NCI-H146 treated with DMSO at 0.1 percent for 48 hours (cell line): ENCODE measurements at regions not wholly inside any gene's neighbourhood (a gene's known extent, or its start where the extent isn't known, plus 50 kb on each side); places are given as distances from the start of the nearest gene placed in this dataset.
A peak's percentile ranks its signal among the peaks of the same experiment; 100 is the strongest.

Source experiments
- DNase-seq: peaks from one replicate; lab custom pipeline; 2025; ENCODE audit not compliant: unreplicated experiment; lab: John Stamatoyannopoulos, UW

- peak; percentile 42 for DNase-seq
Measured at GRCh38 chr2:37781028-37781427, 109.6 kb upstream of the CDC42EP3 start.

GRCh38 chr2:37782155-37782673, 110.8 kb upstream of the CDC42EP3 start:
- DNase-seq: no peak

DNA sequence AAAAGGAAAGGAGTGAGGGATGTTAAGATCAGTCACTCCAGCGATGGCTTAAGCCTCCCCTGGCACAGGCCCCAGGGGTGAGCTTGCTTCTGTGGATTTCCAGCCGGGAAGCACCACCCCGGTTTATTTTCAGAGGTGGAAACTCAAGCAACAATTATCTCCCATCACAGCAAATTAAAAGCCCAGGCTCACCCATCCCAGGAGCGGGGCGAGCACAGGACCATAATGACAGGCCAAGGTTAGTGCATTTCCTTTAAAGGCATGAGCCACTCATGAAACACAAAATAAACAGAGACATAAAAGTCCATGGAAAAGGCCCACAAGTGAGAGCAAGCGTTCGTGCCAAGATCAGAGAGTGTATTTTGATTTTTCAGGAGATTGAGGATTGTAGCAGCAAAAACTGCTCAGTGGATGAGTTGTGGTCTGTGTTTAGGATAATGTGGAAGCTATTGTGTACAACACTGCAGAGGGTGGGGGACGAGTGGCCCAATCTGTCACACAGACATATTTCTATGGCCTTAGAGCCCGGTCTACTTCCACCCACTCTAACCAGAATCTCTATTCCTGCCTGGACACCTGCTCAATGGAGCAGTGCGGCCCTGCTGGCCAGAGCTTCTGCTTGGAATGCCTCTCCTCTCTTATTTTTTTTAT, 111.4 kb upstream of the CDC42EP3 start:
- DNase-seq: no peak

GRCh38 chr2:37783545-37783944, 112.1 kb upstream of the CDC42EP3 start:
- no peak for DNase-seq

DNA sequence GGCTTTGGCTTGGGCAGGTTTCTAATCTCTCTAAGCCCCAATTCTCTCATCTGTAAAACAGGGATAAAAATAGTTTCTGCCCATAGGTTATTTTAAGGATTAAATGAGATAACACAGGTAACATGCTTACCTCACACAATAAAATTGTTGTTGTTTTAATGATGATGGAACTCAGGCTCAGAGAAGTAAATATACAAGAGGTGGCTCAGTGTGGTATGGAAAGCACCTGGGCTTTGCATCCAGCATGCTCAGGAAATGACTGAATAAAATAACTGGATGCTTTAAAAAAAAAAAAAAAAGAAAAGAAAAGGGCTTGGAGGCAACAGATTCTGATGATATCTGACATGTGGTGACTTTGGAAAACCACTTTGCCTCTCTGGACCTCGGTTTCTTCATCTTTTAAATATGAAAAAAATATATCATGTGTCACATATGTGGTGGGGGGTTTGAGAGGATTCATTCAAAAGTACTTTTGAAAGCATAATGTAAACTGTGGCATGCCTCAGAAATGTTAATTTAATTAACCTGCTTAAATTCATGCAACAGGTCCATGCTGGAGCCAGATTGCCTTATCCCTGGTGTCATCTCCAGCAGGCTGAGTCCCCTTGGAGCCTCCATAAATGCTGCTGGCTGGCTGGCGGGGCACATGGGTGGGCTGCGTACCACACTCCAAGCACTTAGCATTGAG, 112.8 kb upstream of the CDC42EP3 start:
- no peak for DNase-seq

DNA sequence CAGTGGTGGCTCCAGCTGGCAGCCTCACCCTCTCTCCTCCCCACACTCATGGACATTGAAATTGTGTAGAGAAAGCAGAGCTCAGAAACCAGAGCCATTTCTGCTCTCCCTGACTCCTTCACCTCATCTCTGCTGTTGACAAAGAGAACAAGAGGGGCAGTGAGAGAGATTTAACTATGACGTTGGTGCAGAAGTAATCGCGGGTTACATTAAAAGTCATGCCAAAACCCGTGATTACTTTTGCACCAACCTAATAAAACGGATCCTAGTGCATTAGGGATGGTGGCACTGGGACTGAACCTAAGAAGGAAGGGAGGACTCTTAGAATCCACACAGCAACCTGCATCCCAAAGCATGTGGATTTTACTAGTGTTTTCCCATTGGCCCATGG, 113.3 kb upstream of the CDC42EP3 start:
- DNase-seq: no peak

DNA sequence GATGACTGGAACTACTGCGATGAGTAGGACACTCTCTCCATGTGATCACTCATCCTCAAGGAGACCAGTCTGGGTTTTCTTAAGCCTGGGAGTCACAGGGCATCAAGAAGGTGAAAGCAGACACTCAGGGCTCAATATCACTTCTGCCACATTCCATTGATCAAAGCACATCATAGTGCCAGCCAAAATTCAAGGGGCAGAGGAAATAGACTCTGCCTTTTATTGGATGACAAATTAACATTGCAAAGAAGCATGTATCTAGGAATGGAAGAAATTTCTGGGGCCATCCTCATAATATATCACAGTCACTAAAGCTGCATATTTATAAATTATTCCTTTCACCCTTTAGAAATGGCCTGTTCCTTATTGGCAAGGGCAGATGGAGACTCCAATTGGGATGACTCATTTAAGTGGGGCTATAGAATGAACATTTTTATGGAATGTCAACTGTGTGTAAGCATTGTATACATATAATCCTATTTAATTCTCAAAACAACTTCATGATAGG, 114.8 kb upstream of the CDC42EP3 start:
- DNase-seq: no peak

GRCh38 chr2:37786854-37787253, 115.4 kb upstream of the CDC42EP3 start:
- DNase-seq: peak; percentile 89

GRCh38 chr2:37788602-37789209, 117.3 kb upstream of the CDC42EP3 start:
- DNase-seq: no peak

- DNase-seq: no peak
Measured at GRCh38 chr2:37790019-37790418, 118.6 kb upstream of the CDC42EP3 start.

DNA sequence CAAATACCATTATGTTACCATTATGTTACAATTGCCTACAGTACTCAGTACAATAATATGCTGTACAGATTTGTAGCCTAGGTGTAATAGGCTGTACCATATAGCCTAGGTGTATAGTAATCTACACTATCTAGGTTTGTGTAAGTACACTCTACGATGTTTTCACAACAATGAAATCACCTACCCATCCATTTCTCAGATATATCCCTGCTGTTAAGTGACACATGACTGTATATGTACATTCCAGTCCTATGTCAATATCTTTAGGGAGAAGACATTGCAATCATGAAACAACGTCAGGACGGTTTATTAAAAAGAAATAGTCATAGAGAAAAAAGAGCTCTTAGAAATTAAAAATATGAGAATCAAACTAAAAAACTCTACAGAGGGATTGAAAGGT, 119.0 kb upstream of the CDC42EP3 start:
- DNase-seq: no peak

DNA sequence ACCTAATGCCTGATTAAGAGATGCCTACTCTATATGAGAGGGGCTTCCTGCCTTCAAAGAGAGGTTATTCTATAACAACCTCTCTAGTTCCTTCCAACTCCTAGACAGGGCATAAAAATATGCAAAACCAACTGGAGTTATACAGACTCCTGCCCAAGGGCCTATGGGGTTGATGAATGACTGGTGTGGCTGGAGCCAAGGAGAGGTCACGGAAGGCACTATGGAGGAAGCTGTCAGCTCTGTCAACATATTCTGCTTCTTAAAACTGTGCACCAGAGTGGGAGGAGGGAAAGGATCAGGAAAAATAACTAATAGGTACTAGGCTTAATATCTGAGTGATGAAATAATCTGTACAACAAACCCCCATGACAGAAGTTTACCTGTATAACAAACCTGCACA, 120.9 kb upstream of the CDC42EP3 start:
- no peak for DNase-seq

DNA sequence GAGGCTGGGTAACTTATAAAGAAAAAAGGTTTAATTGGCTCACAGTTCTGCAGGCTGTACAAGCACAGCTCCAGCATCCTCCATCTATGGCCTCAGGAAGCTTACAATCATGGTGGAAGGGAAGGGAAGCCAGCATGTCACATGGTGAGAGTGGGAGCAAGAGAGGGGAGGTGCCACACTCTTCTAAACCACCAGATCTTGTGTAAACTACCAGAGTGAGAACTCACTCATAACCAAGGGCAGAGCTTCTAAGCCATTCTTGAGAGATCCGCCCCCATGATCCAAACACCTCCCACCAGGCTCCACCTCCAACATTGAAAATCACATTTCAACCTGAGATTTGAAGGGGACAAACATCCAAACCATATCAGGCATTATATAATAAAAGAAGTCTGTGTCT, 121.6 kb upstream of the CDC42EP3 start:
- DNase-seq: no peak

DNA sequence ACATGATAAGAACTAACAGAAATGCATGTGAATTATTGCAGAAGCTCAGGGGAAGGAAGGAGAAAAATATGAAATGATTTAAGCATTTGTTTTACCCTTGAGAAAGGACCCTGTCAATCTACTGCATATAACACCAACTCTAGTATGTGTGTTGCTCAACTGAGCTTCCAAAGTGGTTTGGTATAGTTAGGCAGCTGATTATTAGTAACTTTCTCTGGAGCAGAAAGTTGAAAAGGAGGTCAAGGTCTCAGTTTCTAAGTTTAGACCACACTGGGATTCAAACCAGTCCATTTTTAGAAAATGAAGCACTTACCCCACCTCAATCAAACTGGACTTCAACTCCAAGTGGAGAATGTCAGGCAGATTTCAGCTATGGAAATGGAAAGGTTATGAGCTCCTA, 123.3 kb upstream of the CDC42EP3 start:
- DNase-seq: no peak

DNA sequence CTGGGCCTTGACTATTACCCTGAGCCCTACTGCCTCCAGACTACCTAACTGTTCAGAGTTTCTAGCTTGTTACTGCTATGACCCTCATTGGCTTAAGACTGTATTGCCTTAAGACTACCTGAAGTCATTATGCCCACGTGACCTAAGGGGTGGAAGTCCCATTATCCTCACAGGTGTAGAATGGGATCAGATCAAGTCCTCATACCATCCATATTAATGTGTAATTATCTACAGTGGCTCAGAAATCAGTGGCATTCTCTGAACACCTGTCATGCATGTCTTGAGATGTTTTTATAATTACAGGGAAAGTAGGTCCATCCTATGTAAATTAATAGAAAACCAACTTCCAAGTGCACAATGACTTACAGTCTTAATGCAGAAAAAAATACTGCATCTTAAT, 124.0 kb upstream of the CDC42EP3 start:
- no peak for DNase-seq

- DNase-seq: no peak
Measured at GRCh38 chr2:37795938-37796337, 124.5 kb upstream of the CDC42EP3 start.

- DNase-seq: no peak
Measured at GRCh38 chr2:37796481-37796880, 125.0 kb upstream of the CDC42EP3 start.

DNA sequence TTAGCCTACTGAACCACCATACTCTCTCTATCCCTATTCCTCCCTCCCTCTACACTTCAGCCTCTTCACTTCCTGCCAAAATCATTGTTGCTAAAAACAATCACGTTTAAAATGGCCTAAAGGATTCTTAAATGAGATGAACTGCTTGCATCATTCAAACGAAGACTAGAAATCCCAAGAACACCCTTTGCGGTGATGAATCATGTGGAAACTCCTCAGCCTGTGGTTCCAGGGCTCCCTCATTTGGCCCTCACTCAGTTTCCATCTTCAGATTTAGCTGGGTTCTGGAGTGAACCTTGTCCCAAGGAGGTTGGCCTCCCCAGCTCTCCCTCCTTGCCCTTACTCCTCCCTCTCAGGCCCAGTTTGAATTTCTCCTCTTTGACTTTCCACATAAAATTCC, 125.6 kb upstream of the CDC42EP3 start:
- no peak for DNase-seq

DNA sequence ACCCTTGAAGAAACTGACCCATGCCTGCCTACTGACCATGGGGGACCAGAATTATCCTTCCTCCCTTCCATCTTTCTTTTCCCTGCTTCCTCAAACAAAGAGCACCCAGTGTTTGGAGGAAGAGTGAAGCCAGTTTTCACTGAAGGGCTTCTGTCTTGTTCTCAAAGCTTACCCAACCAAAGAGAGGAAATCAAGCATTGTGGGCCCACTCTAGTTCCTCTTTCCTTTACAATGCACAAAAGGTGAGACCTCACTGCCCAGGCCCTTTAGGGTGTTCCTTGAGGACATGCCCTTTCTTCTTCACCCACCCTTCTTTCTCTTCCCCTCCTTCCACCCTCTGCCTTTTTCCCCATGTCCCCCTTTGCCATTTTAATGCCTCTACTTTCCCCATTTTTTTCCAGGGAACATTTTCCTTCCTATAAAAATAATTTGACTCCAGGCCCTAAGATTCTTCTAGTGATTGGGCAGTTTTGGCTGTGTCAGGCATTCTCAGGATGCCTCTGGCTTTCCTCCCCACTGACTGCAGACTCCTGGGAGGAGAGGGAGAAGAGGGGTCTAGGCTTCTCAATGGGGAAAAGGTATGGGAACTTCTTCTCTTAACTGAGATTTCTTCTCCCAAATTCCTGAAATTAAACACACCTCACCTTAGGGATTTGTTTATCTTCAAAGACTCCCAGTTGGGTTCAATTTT, 126.6 kb upstream of the RMDN2 start:
- DNase-seq: no peak

DNA sequence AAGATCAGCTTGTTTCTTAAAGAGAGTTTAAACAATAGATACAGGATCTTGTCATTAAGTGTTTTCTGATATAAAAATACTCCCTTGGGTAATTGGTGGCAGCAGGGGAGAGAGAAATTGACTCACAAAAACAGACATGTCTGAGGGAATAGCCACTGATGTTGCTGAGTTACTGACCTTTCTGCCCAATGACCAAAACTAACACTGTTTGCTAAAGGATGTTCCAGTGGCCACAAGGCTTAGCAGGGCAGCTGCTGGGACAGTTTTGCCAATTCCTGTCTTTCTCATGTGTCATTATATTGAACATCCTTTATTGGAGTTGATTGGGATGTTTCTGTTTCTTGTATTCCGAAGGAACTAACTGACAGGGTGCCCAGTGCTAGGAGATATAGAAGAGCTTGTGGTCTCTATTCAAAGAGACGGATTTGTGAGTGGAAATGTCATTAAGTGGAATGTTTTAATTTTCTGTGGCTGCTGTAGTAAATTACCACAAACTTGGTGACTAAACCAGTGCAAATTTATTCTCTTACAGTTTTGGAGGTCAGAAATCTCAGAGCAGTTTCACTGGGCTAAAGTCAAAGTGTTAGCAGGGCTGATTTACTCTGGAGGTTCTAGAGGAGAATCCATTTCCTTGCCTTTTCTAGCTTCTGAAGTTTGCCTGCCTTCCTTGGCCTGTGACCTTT, 124.8 kb upstream of the RMDN2 start:
- no peak for DNase-seq

- no peak for DNase-seq
Measured at GRCh38 chr2:37802211-37802752, 122.8 kb upstream of the RMDN2 start.
